ENCODE measurements at regions not wholly inside any gene's neighbourhood (a gene's known extent, or its start where the extent isn't known, plus 50 kb on each side); places are given as distances from the start of the nearest gene placed in this dataset.

- in situ Hi-C loops (cut with HindIII; ENCODE audit: low sequenced_read_pairs): no loop called here
- TF ChIP-seq CTCF (IDR thresholded peaks at IDR 0.05; ENCODE audit: low read depth, low read length, missing control alignments): no peak
- DNase-seq (ENCODE audit: low read depth): peak; percentile 22
- H3K4me3 ChIP-seq (ENCODE audit: low read depth, low read length): no peak overlapping the region
These were observed 1676.8 kb upstream of the PCDH20 start for GRCh38 chr13:63092456-63092855.

- no peak overlapping the region for H3K4me3 ChIP-seq (ENCODE audit: low read depth, low read length)
- in situ Hi-C loops (cut with HindIII; ENCODE audit: low sequenced_read_pairs): no loop called here
- DNase-seq (ENCODE audit: low read depth): no peak
- no peak for TF ChIP-seq CTCF (IDR thresholded peaks at IDR 0.05; ENCODE audit: low read depth, low read length, missing control alignments)
These were observed 1674.9 kb upstream of the PCDH20 start for GRCh38 chr13:63090524-63090923.

GRCh38 chr13:63088226-63088625 is 1672.6 kb upstream of the PCDH20 start:
- no peak for DNase-seq (ENCODE audit: low read depth)
- in situ Hi-C loops (cut with HindIII; ENCODE audit: low sequenced_read_pairs): no loop called here
- no peak overlapping the region for H3K4me3 ChIP-seq (ENCODE audit: low read depth, low read length)
- no peak for TF ChIP-seq CTCF (IDR thresholded peaks at IDR 0.05; ENCODE audit: low read depth, low read length, missing control alignments)

- DNase-seq (ENCODE audit: low read depth): no peak
- no peak for TF ChIP-seq CTCF (IDR thresholded peaks at IDR 0.05; ENCODE audit: low read depth, low read length, missing control alignments)
- in situ Hi-C loops (cut with HindIII; ENCODE audit: low sequenced_read_pairs): no loop called here
- H3K4me3 ChIP-seq (ENCODE audit: low read depth, low read length): no peak overlapping the region
These were observed 1670.6 kb upstream of the PCDH20 start for GRCh38 chr13:63086286-63086685.

GRCh38 chr13:63085851-63086250 is 1670.2 kb upstream of the PCDH20 start:
- no peak overlapping the region for H3K4me3 ChIP-seq (ENCODE audit: low read depth, low read length)
- in situ Hi-C loops (cut with HindIII; ENCODE audit: low sequenced_read_pairs): no loop called here
- no peak for TF ChIP-seq CTCF (IDR thresholded peaks at IDR 0.05; ENCODE audit: low read depth, low read length, missing control alignments)
- DNase-seq (ENCODE audit: low read depth): no peak

GRCh38 chr13:63081400-63082014 is 1665.9 kb upstream of the PCDH20 start:
- in situ Hi-C loops (cut with HindIII; ENCODE audit: low sequenced_read_pairs): no loop called here
- no peak for TF ChIP-seq CTCF (IDR thresholded peaks at IDR 0.05; ENCODE audit: low read depth, low read length, missing control alignments)
- DNase-seq (ENCODE audit: low read depth): no peak
- no peak overlapping the region for H3K4me3 ChIP-seq (ENCODE audit: low read depth, low read length)
